NCI-H460 (cell line): ENCODE measurements at regions not wholly inside any gene's neighbourhood (a gene's known extent, or its start where the extent isn't known, plus 50 kb on each side); places are given as distances from the start of the nearest gene placed in this dataset.

Experiments used
- DNase-seq: peaks from one replicate; pipeline ENCODE4 v3.0.0-alpha.2; 2016; ENCODE audit warnings: low read depth; ENCODE audit errors: extremely low read depth

DNA sequence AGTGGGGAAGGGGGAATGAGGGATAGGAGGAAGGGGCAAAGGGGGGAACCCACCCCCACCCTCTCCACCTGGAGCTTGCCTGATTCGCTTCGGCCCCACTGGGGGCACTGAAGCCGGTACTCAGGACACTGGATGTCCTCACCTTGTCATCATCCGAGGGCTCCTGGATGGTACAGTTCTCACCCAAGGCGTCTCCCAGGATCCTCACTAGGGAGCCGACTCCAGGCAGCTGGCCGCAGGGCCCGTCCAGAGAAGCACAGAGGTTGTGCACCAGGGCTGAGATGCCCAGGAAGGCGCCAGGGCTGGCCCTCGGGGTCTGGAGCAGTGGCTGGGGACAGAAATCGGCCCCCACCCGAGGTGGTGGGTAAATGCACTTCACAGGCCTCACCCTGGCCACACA is 92.3 kb downstream of the LITAF start:
- DNase-seq, result no peak

- no peak for DNase-seq
Observed at GRCh38 chr16:11495066-11495407, 91.7 kb downstream of the LITAF start.
